BJ (cell line): ENCODE measurements at regions not wholly inside any gene's neighbourhood (a gene's known extent, or its start where the extent isn't known, plus 50 kb on each side); places are given as distances from the start of the nearest gene placed in this dataset.

Source experiments
- CTCF ChIA-PET: fragments of 350-600 bp; formaldehyde crosslinking; extraction: SDS; loops from one replicate; lab custom pipeline; 2021; ENCODE audit warnings: antibody characterized with exemption, inconsistent platforms; lab: Yijun Ruan, JAX
- POLR2A ChIA-PET: fragments of 300-600 bp; sonication (Branson Sonifier 250); formaldehyde crosslinking; extraction: SDS; loops from one replicate; lab custom pipeline; 2021; ENCODE audit warnings: antibody characterized with exemption; lab: Charles Lee
- DNase-seq: peaks from one replicate; pipeline ENCODE4 v3.0.0-alpha.2; 2011; ENCODE audit warnings: low read depth
- H3K27me3 ChIP-seq: 2 replicates; pipeline ENCODE4 v1.6.0; 2011; ENCODE audit warnings: low read length; ENCODE audit not compliant: control insufficient read depth, insufficient read depth
- H3K36me3 ChIP-seq: 2 replicates; pipeline ENCODE4 v1.5.1; 2011; ENCODE audit warnings: low read length; ENCODE audit not compliant: control insufficient read depth, insufficient read depth
- H3K4me3 ChIP-seq: 2 replicates; pipeline ENCODE4 v1.5.1; 2011; ENCODE audit warnings: low read depth, mild to moderate bottlenecking, control low read depth, low read length
- CTCF ChIP-seq: IDR thresholded peaks from 2 replicates; pipeline ENCODE4 v1.5.1; 2011; ENCODE audit warnings: low read depth, mild to moderate bottlenecking, control low read depth, inconsistent platforms, low read length, moderate library complexity; ENCODE audit not compliant: insufficient read depth

- ChIA-PET CTCF (no interaction called here), POLR2A (no interaction called here)
- Histone ChIP-seq H3K4me3 (no peak overlapping the region), H3K27me3 (no peaks in the 10 kb centered on the region), H3K36me3 (no peaks in the 10 kb centered on the region)
- no peak for DNase-seq
- TF ChIP-seq CTCF, result no peak
These were observed 1268.6 kb downstream of the TYW1 start for GRCh38 chr7:68265258-68265657.

- no peak for DNase-seq
- ChIA-PET CTCF (no interaction called here), POLR2A (no interaction called here)
- Histone ChIP-seq H3K36me3 (no peaks in the 10 kb centered on the region), H3K4me3 (no peak overlapping the region), H3K27me3 (no peaks in the 10 kb centered on the region)
- no peak for TF ChIP-seq CTCF
These were observed 1269.5 kb downstream of the TYW1 start for GRCh38 chr7:68266004-68266579.

- H3K4me3 ChIP-seq, result no peak overlapping the region
- no peak for TF ChIP-seq CTCF
- CTCF ChIA-PET, result interaction anchor here (1.3 kb wide), 1 partner anchor 21 kb away, joined by 3 read pairs; no protein-coding TSS in a partner anchor
These were observed 1270.9 kb downstream of the TYW1 start for GRCh38 chr7:68267486-68267885.

GRCh38 chr7:68269405-68269804 lies 1272.8 kb downstream of the TYW1 start:
- no peak for TF ChIP-seq CTCF
- ChIA-PET CTCF (no interaction called here), POLR2A (no interaction called here)
- no peak for DNase-seq
- no peaks in the 10 kb centered on the region for H3K27me3 ChIP-seq
- H3K4me3 ChIP-seq, result no peak overlapping the region
- no peaks in the 10 kb centered on the region for H3K36me3 ChIP-seq

More at GRCh38 chr7:68267486-68267885, 1270.9 kb downstream of the TYW1 start:
- H3K27me3 ChIP-seq, result no peaks in the 10 kb centered on the region
- POLR2A ChIA-PET, result no interaction called here
- H3K36me3 ChIP-seq, result no peaks in the 10 kb centered on the region
- DNase-seq, result no peak

- Histone ChIP-seq H3K27me3 (no peaks in the 10 kb centered on the region), H3K36me3 (no peaks in the 10 kb centered on the region), H3K4me3 (no peak overlapping the region)
- POLR2A ChIA-PET, result no interaction called here
- CTCF ChIA-PET, result no interaction called here
- no peak for TF ChIP-seq CTCF
- no peak for DNase-seq
These were observed 1275.9 kb downstream of the TYW1 start for GRCh38 chr7:68272507-68272906.
